Femur (tissue), 1 donor: ENCODE measurements at regions not wholly inside any gene's neighbourhood (a gene's known extent, or its start where the extent isn't known, plus 50 kb on each side); places are given as distances from the start of the nearest gene placed in this dataset.
"Not testable (repeated sequence)": the region's sequence is repeated elsewhere in the genome, so short reads cannot be mapped to it uniquely, and the experiment has no call there.

Experiments used
- DNase-seq: peaks from one replicate; pipeline ENCODE4 v3.0.0-alpha.2; 2017

DNA sequence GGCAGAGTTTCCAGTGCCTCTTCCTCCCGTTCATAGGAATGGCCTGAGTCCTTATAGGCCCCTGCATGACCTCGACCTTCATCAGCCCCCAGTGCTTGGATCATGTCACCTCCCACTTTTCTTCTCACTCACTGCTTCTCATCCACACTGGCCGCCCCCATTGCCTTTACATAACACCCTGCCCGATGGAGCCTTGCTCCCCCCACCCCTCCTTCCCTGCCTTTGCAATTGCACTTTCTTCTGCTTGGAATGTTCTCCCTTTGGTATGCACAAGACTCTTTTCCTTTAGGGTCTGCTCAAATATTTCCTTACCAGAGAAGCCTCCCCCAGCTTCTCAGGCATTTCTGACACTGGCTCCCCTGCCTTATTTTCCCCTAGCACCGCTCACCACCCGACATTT is 125.2 kb upstream of the KCNJ6 start:
- no peak for DNase-seq

- no peak for DNase-seq
Observed at GRCh38 chr21:38042246-38042645, 126.0 kb upstream of the KCNJ6 start.

DNA sequence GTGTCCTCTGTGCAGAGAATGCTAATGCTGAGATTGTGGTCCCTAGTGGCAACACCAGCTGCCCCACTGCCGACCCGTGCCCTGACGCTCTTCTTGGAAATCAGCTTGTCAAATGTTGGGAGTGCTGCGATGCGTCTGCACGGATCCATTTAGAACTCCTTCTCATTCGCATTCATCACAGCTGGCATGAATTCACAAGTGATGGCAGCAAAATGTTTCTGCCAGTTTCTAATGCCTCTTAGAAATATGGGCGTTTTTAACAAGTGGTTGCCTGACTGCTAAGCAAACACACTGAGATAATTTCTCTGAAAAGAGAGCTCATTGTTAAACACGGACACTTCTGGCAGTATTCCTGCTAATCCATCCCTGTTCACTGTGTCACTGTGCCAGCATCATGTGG is 131.9 kb upstream of the KCNJ6 start:
- DNase-seq = no peak

DNA sequence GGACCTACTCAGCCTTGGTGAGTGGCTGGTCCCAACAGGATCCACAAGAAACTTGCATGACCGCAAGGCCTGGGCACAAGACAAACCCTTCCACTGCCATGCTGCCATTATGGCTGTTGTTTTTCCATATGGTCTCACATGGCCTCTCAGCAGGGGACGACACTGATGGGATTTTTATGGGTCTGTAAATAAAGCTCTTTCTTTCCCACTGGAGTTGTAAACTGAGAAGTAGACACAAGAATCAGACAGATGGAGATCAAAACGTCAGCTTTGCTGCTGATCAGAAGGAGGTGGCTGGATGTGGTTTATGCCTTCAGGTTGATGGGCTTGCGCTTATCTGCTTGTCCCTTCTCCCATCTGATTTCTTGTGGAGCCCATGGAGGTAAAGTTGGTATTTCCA is 138.1 kb upstream of the KCNJ6 start:
- no peak for DNase-seq

DNA sequence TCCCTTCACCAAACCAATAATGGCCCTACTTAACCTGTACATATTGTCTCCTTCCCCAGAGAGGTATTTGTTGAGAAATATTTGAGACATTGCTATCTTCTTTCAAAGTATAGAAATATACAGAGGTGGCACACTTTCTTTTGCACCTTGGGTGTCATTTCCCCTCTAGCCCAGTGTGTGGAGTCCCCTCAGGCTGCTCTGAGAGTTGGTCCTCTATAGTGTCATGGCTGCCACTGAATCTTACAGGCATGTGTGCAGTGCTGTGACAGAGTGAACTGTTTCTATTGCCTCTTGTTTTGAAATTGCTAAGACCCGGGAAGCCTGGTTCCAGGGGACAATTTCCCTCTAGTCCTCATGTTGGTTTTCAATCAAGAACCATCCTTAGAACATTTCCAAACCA is 140.2 kb upstream of the KCNJ6 start:
- no peak for DNase-seq

- DNase-seq = no peak
Observed at GRCh38 chr21:38057626-38058025, 141.4 kb upstream of the KCNJ6 start.

GRCh38 chr21:38060533-38060932 is 144.3 kb upstream of the KCNJ6 start:
- DNase-seq = no peak

GRCh38 chr21:38067086-38067739 is 151.0 kb upstream of the KCNJ6 start:
- peak; percentile 43 for DNase-seq

DNA sequence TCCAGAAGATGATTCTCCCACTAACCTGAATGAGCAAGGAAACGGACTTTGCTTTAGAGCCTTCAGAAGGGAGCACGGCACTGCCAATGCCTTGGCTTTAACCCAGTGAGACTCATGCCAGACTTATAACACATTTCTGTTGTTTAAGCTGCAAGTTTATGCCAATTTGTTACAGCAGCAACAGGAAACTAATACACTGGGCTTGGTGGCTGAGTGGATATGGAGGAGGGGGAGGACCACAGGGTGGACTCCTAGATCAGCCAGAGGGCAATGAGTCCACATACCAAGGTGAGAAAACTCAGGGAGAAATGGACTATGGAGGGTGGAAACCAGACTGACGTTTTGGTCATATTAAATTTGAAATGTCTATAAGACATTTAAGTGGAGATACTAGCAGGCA is 156.2 kb upstream of the KCNJ6 start:
- no peak for DNase-seq

GRCh38 chr21:38075833-38076587 is 159.8 kb upstream of the KCNJ6 start:
- DNase-seq = peak; percentile 33

- DNase-seq = peak; percentile 32
Observed at GRCh38 chr21:38077569-38077968, 161.3 kb upstream of the KCNJ6 start.

DNA sequence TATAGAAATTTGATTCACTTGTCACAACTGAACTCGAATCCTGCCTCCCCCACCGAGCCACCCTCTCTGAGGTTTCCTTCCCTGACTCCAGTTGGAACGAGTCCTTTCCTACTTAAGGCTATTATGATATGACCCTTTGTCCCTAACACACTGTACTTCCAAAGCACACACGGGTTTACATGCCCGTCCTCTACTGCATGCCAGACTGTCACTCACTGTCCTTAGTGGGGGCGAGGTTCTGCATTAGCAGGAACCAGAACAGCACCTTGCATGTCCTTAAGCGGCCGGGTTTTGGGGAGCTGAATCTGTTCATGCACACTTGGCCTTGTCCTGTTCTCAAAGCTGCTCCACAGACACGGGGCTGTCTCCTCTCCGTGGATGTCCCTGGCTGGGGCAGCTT is 164.6 kb upstream of the KCNJ6 start:
- no peak for DNase-seq

- DNase-seq = no peak
Observed at GRCh38 chr21:38081708-38082107, 165.5 kb upstream of the KCNJ6 start.

GRCh38 chr21:38082936-38083485 is 166.8 kb upstream of the KCNJ6 start:
- DNase-seq = no peak

- DNase-seq = no peak
Observed at GRCh38 chr21:38083535-38083934, 167.3 kb upstream of the KCNJ6 start.

GRCh38 chr21:38086580-38086979 is 170.2 kb upstream of the KCNJ15 start:
- DNase-seq = no peak

GRCh38 chr21:38088916-38089762 is 167.7 kb upstream of the KCNJ15 start:
- DNase-seq = no peak

GRCh38 chr21:38089763-38090046 is 167.1 kb upstream of the KCNJ15 start:
- no peak for DNase-seq

DNA sequence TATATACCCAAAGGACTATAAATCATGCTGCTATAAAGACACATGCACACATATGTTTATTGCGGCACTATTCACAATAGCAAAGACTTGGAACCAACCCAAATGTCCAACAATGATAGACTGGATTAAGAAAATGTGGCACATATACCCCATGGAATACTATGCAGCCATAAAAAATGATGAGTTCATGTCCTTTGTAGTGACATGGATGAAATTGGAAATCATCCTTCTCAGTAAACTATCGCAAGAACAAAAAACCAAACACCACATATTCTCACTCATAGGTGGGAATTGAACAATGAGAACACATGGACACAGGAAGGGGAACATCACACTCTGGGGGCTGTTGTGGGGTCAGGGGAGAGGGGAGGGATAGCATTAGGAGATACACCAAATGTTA is 165.7 kb upstream of the KCNJ15 start:
- not testable (repeated sequence) for DNase-seq

GRCh38 chr21:38092051-38092450 is 164.7 kb upstream of the KCNJ15 start:
- DNase-seq = no peak

DNA sequence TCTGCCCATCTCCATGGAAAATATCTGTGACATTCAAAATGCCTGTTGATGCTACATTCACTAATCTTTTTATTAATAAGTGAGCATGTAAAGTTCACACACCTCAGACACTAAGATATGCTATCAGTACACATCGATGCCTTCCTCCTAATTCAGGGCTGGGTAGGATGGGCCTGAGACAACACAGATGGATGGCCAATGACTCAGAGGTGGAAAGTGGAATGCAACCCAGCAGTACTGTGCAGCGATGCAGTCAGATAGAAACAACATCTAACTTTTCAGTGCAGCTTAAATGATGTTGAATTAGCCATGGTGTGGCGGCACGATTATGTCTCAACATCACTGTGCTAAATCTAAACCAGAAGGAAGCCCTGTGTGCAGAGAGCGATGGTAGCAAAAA is 161.6 kb upstream of the KCNJ15 start:
- no peak for DNase-seq

- no peak for DNase-seq
Observed at GRCh38 chr21:38097789-38098188, 159.0 kb upstream of the KCNJ15 start.

- DNase-seq = no peak
Observed at GRCh38 chr21:38112219-38112789, 144.5 kb upstream of the KCNJ15 start.
